ENCODE measurements at regions not wholly inside any gene's neighbourhood (a gene's known extent, or its start where the extent isn't known, plus 50 kb on each side); places are given as distances from the start of the nearest gene placed in this dataset.

GRCh38 chr6:168181316-168181715 is 102.3 kb upstream of the FRMD1 start:
- no peak overlapping the region for H2AFZ ChIP-seq (ENCODE audit: low read depth, low read length)
- no TSS peak for BruUV-seq (replicated peaks)
- H3K4me2 ChIP-seq (ENCODE audit: insufficient read depth, low read length) = no peak overlapping the region
- no peak overlapping the region for H3K4me3 ChIP-seq
- no peak for FAIRE-seq
- no peak for ATAC-seq
- H3K27me3 ChIP-seq (ENCODE audit: control insufficient read depth in 2 of 2, insufficient read depth in 2 of 2, low read length in 2 of 2) = peaks cover 44 to 64% of the 10 kb centered on the region in 2 experiments
- no peak overlapping the region for H3K9ac ChIP-seq (ENCODE audit: insufficient read depth in 1 of 2, low read depth in 2 of 2, low read length in 2 of 2)
- POLR2A ChIA-PET = no interaction called here
- CTCF ChIA-PET (ENCODE audit: low intra/inter-chr PET ratio) = no interaction called here
- 0% methylated on average over 6 of the region's 6 CpGs for WGBS (ENCODE audit: insufficient coverage, low coverage, missing lambda C conversion rate)
- no peak for DNase-seq (ENCODE audit: extremely low read depth in 1 of 4, low spot score in 3 of 4)
- intact Hi-C loops (cut with micrococcal nuclease) = no loop called here
- no peaks in the 10 kb centered on the region for H3K9me1 ChIP-seq (ENCODE audit: control insufficient read depth, insufficient read depth, low read length)
- no peak overlapping the region for H3K27ac ChIP-seq (ENCODE audit: extremely low read depth, low read depth, low read length)
- H3K9me3 ChIP-seq (replicated peaks; ENCODE audit: control insufficient read depth, insufficient read depth, low read depth, low read length) = no peaks in the 10 kb centered on the region
- H3K4me1 ChIP-seq (replicated peaks in 1 of 2; ENCODE audit: control insufficient read depth in 2 of 2, insufficient read depth in 2 of 2, low read length in 2 of 2) = no peaks in the 10 kb centered on the region
- no peaks in the 10 kb centered on the region for H3K79me2 ChIP-seq (ENCODE audit: control insufficient read depth, insufficient read depth, low read length)
- in situ Hi-C loops (cut with MboI) = no loop called here
- 0 out of 2 replicates have a peak, but pooled peaks cover 5% of the 10 kb centered on the region for H4K20me1 ChIP-seq (replicated peaks; ENCODE audit: control insufficient read depth, insufficient read depth, low read length)
- no peaks in the 10 kb centered on the region for H3K36me3 ChIP-seq (ENCODE audit: control insufficient read depth, insufficient read depth, low read length)
- TF ChIP-seq TRIM24 (IDR thresholded peaks at IDR 0.05) (no peak), E2F6 (IDR thresholded peaks at IDR 0.05; ENCODE audit: borderline replicate concordance in 1 of 2, extremely low read depth in 1 of 2, insufficient read depth in 1 of 2, insufficient read length in 1 of 2, low read depth in 1 of 2, low read length in 1 of 2, poor library complexity in 1 of 2, severe bottlenecking in 1 of 2) (no peak), ARID4B (CRISPR knock-in tag; IDR thresholded peaks at IDR 0.05) (no peak), ZNF449 (CRISPR knock-in tag; IDR thresholded peaks at IDR 0.05) (no peak), CREBBP (IDR thresholded peaks at IDR 0.05; ENCODE audit: low read depth, low read length) (no peak), CHCHD3 (CRISPR knock-in tag; IDR thresholded peaks at IDR 0.05) (no peak), ZNF644 (tag; IDR thresholded peaks at IDR 0.05; ENCODE audit: low read depth) (no peak), MYBL2 (IDR thresholded peaks at IDR 0.05; ENCODE audit: low read depth) (no peak), MYBL2 (CRISPR knock-in tag; IDR thresholded peaks at IDR 0.05; ENCODE audit: borderline replicate concordance) (no peak), FOXA3 (CRISPR knock-in tag; conservative IDR thresholded peaks at IDR 0.05 in 1 of 2, IDR thresholded peaks at IDR 0.05 in 1 of 2) (no peak), NR0B1 (IDR thresholded peaks at IDR 0.05; ENCODE audit: partially characterized antibody) (no peak), SREBF2 (CRISPR knock-in tag; IDR thresholded peaks at IDR 0.05) (no peak)
